ENCODE measurements at regions not wholly inside any gene's neighbourhood (a gene's known extent, or its start where the extent isn't known, plus 50 kb on each side); places are given as distances from the start of the nearest gene placed in this dataset.

DNA sequence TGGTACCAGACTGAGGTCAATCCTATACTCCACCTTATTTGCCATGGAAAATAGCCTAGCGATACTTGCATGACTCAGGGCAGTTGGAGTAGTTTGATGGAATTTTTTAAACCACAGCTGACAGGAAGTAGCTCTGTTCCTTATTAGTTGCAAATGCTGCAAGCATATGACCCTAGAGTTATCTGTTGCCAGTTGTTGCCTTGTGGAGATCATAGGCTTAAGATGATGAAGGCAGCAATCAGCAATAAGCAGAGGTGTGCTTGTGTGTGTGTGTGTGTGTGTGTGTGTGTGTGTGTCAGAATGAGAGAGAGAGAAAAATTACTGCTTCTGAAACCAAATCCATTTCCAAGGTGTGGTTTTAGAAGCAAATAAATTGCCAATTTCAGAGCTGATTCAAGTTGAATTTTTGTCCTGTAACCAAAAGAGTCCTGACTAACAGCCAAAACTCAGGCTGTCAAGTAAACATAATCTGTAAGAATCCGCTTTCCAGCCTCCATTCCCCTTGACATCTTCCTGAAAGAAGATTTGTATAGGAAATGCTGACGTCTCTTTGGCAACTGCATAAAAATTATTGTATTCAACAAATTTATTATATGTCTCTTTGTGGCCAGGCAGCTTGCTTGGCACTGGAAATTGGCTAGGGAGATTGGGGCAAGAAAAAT, 141.2 kb downstream of the SERPINI1 start:
- Histone ChIP-seq H3K36me3 (replicated peaks; ENCODE audit: insufficient read depth, low read depth) (no peaks in the 10 kb centered on the region), H2AFZ (no peak overlapping the region), H4K20me1 (ENCODE audit: insufficient read depth, poor library complexity, severe bottlenecking) (no peaks in the 10 kb centered on the region), H3K27me3 (no peaks in the 10 kb centered on the region), H3K27ac (no peak overlapping the region), H3K79me2 (no peaks in the 10 kb centered on the region), H3K9me3 (ENCODE audit: low read depth) (no peaks in the 10 kb centered on the region), H3K9me2 (replicated peaks; ENCODE audit: insufficient read depth) (no peaks in the 10 kb centered on the region), H3K4me1 (ENCODE audit: insufficient read depth) (no peaks in the 10 kb centered on the region), H3K4me3 (no peak overlapping the region), H3K4me2 (no peak overlapping the region)
- 42% methylated on average over 3 of the region's 3 CpGs for WGBS (ENCODE audit: low lambda C conversion rate, missing lambda C conversion rate)
- TF ChIP-seq CTCF (IDR thresholded peaks at IDR 0.05; ENCODE audit: poor library complexity) (no peak), EZH2phosphoT487 (IDR thresholded peaks at IDR 0.05; ENCODE audit: low read depth, severe bottlenecking, unreplicated experiment) (no peak), EZH2 (IDR thresholded peaks at IDR 0.05; ENCODE audit: borderline replicate concordance) (no peak)
- peak; percentile 15 for DNase-seq (ENCODE audit: low spot score)

All from hepatocyte (in vitro differentiated cells).